T47D (cell line): ENCODE measurements at regions not wholly inside any gene's neighbourhood (a gene's known extent, or its start where the extent isn't known, plus 50 kb on each side); places are given as distances from the start of the nearest gene placed in this dataset.

ENCODE experiments used
- DNase-seq, 2 experiments: peaks; one replicate each; pipeline versions ENCODE4 v3.0.0 to v3.0.0-alpha.2; 2011 to 2012; ENCODE audit warnings: low read depth in 1 of 2, low spot score in 1 of 2
- JUND ChIP-seq: IDR thresholded peaks from 2 replicates; pipeline ENCODE4 v1.6.1; 2012; ENCODE audit warnings: low read depth
- in situ Hi-C: cut with HindIII; loops from 2 replicates; pipeline ENCODE4 v1.10.0; 2016; ENCODE audit warnings: low sequenced_read_pairs, low pct_unique_long_range_greater_than_20kb

GRCh38 chr13:64849196-64849595 lies 2380.9 kb downstream of the PCDH9 start:
- no peak for DNase-seq
- no peak for TF ChIP-seq JUND
- in situ Hi-C loops = no loop called here

- in situ Hi-C loops = no loop called here
- no peak for TF ChIP-seq JUND
- DNase-seq = no peak
These were observed 2382.4 kb downstream of the PCDH9 start for GRCh38 chr13:64847767-64848166.

DNA sequence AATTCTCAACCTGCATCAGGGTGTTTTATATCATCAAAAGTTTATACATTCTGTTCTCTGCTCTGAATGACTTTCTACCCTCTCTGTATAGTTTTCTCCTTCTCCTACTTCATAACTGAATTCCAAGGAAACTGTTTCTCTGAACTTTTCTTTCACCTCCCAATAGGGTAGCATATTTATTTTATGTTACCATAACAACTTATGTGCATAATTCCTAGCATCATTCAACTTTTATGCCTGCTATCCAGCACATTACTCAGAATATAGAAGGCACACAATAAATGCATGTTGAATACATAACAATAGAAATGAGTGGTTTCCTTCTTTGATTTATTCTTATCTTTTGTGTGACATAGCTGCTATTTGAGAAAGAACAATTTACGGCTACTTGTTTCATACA lies 2385.0 kb downstream of the PCDH9 start:
- in situ Hi-C loops = no loop called here
- DNase-seq = no peak
- TF ChIP-seq JUND = no peak

DNA sequence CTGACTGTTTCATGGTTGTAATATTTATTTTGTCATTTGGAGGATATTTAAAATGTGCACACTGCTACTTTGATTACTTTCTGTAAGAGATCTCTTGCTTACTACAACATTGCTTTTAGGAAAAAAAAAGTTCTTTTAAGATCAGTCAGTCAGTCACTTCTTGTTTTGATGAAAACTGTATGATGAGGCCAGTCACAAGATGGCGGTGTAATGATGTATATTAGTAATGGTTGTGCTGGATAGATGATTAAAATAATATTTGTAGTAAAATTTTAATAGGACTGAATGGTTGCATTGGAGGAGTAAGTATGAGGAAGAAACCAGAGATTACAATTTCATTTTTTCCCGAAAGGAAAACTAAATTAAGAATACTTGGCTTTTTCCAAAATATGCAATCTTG lies 2411.1 kb downstream of the PCDH9 start:
- no peak for TF ChIP-seq JUND
- peak in 1 of 2 experiments; percentile 10 for DNase-seq
- in situ Hi-C loops = no loop called here

- no peak for TF ChIP-seq JUND
- in situ Hi-C loops = no loop called here
- no peak for DNase-seq
These were observed 2412.4 kb downstream of the PCDH9 start for GRCh38 chr13:64817691-64818090.

GRCh38 chr13:64810750-64811149 lies 2419.4 kb downstream of the PCDH9 start:
- DNase-seq = no peak
- TF ChIP-seq JUND = no peak
- in situ Hi-C loops = no loop called here

GRCh38 chr13:64808704-64809103 lies 2421.4 kb downstream of the PCDH9 start:
- no peak for DNase-seq
- no peak for TF ChIP-seq JUND
- in situ Hi-C loops = no loop called here

DNA sequence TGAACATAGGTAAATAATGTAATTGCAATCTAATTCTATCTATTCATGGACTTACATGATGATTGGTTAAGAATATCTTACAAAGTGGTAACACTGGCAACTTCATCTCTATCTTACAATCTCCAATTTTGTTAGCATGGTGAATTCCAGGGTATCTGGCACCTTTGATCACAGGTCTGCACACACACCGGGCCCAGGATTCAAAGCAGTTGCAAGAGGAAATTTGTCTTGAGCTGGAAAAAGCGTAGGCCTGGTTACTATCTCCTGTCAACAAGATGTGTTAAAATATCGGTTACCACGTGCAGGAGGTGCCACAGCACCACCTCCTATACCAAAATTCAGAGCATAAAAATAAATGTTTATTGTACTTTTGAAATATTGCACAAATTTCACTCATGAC lies 2428.4 kb downstream of the PCDH9 start:
- no peak for TF ChIP-seq JUND
- in situ Hi-C loops = no loop called here
- no peak for DNase-seq

- DNase-seq = no peak
- no peak for TF ChIP-seq JUND
- in situ Hi-C loops = no loop called here
These were observed 2431.7 kb downstream of the PCDH9 start for GRCh38 chr13:64798422-64798821.

GRCh38 chr13:64793592-64793991 lies 2436.5 kb downstream of the PCDH9 start:
- in situ Hi-C loops = no loop called here
- TF ChIP-seq JUND = no peak
- DNase-seq = no peak

DNA sequence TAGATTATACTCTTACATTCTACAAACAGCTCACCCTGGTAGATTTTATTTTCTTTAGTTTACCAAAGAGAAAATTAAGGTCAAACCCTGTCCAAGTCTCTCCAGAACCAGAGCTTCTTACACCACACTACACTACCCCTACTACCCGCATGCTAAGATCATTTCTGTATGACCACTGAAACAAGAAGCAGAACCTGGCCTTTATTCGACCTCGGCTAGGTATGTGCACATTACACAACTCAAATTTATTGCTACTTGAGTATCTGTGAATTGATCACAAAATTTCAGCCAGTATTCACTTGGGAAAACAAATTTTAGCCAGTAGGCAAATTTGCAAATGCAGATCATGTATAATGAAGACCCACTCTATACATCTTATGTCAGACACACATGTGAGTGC lies 2437.0 kb downstream of the PCDH9 start:
- no peak; the same call in 1 of the 2 replicates for TF ChIP-seq JUND
- DNase-seq = peak in 1 of 2 experiments; percentile 63
- in situ Hi-C loops = no loop called here

- in situ Hi-C loops = no loop called here
- no peak for TF ChIP-seq JUND
- DNase-seq = no peak
These were observed 2438.8 kb downstream of the PCDH9 start for GRCh38 chr13:64791373-64791772.

GRCh38 chr13:64782466-64782865 lies 2447.7 kb downstream of the PCDH9 start:
- in situ Hi-C loops = no loop called here
- DNase-seq = no peak
- TF ChIP-seq JUND = no peak

DNA sequence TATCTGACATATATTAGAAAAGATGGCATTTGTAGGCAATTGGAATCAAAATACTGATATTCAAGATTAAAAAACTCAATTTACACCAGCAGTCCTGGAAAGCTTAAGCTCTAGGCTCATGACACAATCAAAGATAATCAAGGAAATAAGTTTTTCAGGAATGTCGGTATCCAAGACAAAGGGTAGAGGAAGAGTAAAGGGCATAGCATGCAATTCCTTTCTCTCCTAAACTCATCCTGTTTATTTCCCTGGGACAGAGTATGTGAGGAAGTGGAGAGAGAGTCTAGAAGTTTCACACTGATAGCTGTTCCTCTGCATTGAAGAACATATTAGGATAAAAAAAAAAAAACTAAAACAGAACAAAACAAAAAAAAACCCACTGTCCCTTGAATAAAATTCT lies 2452.1 kb downstream of the PCDH9 start:
- in situ Hi-C loops = no loop called here
- TF ChIP-seq JUND = no peak
- DNase-seq = no peak
